ENCODE measurements at regions not wholly inside any gene's neighbourhood (a gene's known extent, or its start where the extent isn't known, plus 50 kb on each side); places are given as distances from the start of the nearest gene placed in this dataset.
A peak's percentile ranks its signal among the peaks of the same experiment; 100 is the strongest.

GRCh38 chrX:109831326-109831985, 98.4 kb upstream of the ACSL4 start:
- H3K27ac ChIP-seq (ENCODE audit: low read depth, low read length), result no peak overlapping the region
- Mint-ChIP-seq H3K27me3 (ENCODE audit: low read depth, unreplicated experiment) (no peaks in the 10 kb centered on the region), H3K4me1 (ENCODE audit: low read depth, unreplicated experiment) (peaks cover 10% of the 10 kb centered on the region), H3K27ac (ENCODE audit: unreplicated experiment) (no peak overlapping the region), H3K9me3 (ENCODE audit: unreplicated experiment) (no peaks in the 10 kb centered on the region), H3K4me3 (ENCODE audit: unreplicated experiment) (no peak overlapping the region), H3K36me3 (ENCODE audit: low read depth, unreplicated experiment) (no peaks in the 10 kb centered on the region)
- H3K4me1 ChIP-seq (ENCODE audit: insufficient read depth, low read length), result peaks cover 14% of the 10 kb centered on the region
- H2AFZ ChIP-seq (ENCODE audit: low read depth, low read length), result no peak overlapping the region
- H3K9ac ChIP-seq (ENCODE audit: low read length), result no peak overlapping the region
- TF ChIP-seq EZH2 (IDR thresholded peaks at IDR 0.05; ENCODE audit: insufficient read depth, low read length) (no peak), CTCF (IDR thresholded peaks at IDR 0.05; ENCODE audit: insufficient read depth, low read depth, low read length) (no peak)
- no peaks in the 10 kb centered on the region for H3K36me3 ChIP-seq (ENCODE audit: insufficient read depth, low read length)
- no peak overlapping the region for H3K4me3 ChIP-seq (ENCODE audit: insufficient read depth, low read depth, low read length)
- H3K79me2 ChIP-seq (ENCODE audit: insufficient read depth, low read length), result no peaks in the 10 kb centered on the region
- no peak overlapping the region for H3K4me2 ChIP-seq (ENCODE audit: low read length)
- peaks cover 3% of the 10 kb centered on the region for H3K27me3 ChIP-seq (ENCODE audit: insufficient read depth, low read length)
- no peaks in the 10 kb centered on the region for H4K20me1 ChIP-seq (ENCODE audit: insufficient read depth, low read length)
- DNase-seq (ENCODE audit: low read depth) (no peak), FAIRE-seq (no peak)
- H3K9me3 ChIP-seq (ENCODE audit: insufficient read depth, low read depth, low read length), result no peaks in the 10 kb centered on the region

GRCh38 chrX:109839694-109840567, 106.9 kb upstream of the ACSL4 start:
- Histone ChIP-seq H3K27me3 (ENCODE audit: insufficient read depth, low read length) (no peaks in the 10 kb centered on the region), H3K27ac (ENCODE audit: low read depth, low read length) (peak overlapping the region; percentile 89), H3K36me3 (ENCODE audit: insufficient read depth, low read length) (no peaks in the 10 kb centered on the region), H3K4me3 (ENCODE audit: insufficient read depth, low read depth, low read length) (no peak overlapping the region), H3K79me2 (ENCODE audit: insufficient read depth, low read length) (no peaks in the 10 kb centered on the region), H3K4me2 (ENCODE audit: low read length) (peak overlapping the region; percentile 65), H4K20me1 (ENCODE audit: insufficient read depth, low read length) (no peaks in the 10 kb centered on the region), H2AFZ (ENCODE audit: low read depth, low read length) (peak overlapping the region; percentile 57), H3K9me3 (ENCODE audit: insufficient read depth, low read depth, low read length) (no peaks in the 10 kb centered on the region), H3K9ac (ENCODE audit: low read length) (peak overlapping the region; percentile 71), H3K4me1 (ENCODE audit: insufficient read depth, low read length) (peaks cover 21% of the 10 kb centered on the region)
- FAIRE-seq (peak; percentile 67), DNase-seq (ENCODE audit: low read depth) (peak; percentile 40)
- H3K4me3 Mint-ChIP-seq (ENCODE audit: unreplicated experiment), result no peak overlapping the region
- no peaks in the 10 kb centered on the region for H3K27me3 Mint-ChIP-seq (ENCODE audit: low read depth, unreplicated experiment)
- H3K9me3 Mint-ChIP-seq (ENCODE audit: unreplicated experiment), result no peaks in the 10 kb centered on the region
- H3K4me1 Mint-ChIP-seq (ENCODE audit: low read depth, unreplicated experiment), result peaks cover 5% of the 10 kb centered on the region
- TF ChIP-seq EZH2 (IDR thresholded peaks at IDR 0.05; ENCODE audit: insufficient read depth, low read length) (no peak), CTCF (IDR thresholded peaks at IDR 0.05; ENCODE audit: insufficient read depth, low read depth, low read length) (no peak)
- no peaks in the 10 kb centered on the region for H3K36me3 Mint-ChIP-seq (ENCODE audit: low read depth, unreplicated experiment)
- H3K27ac Mint-ChIP-seq (ENCODE audit: unreplicated experiment), result no peak overlapping the region
